ENCODE measurements at regions not wholly inside any gene's neighbourhood (a gene's known extent, or its start where the extent isn't known, plus 50 kb on each side); places are given as distances from the start of the nearest gene placed in this dataset.

DNA sequence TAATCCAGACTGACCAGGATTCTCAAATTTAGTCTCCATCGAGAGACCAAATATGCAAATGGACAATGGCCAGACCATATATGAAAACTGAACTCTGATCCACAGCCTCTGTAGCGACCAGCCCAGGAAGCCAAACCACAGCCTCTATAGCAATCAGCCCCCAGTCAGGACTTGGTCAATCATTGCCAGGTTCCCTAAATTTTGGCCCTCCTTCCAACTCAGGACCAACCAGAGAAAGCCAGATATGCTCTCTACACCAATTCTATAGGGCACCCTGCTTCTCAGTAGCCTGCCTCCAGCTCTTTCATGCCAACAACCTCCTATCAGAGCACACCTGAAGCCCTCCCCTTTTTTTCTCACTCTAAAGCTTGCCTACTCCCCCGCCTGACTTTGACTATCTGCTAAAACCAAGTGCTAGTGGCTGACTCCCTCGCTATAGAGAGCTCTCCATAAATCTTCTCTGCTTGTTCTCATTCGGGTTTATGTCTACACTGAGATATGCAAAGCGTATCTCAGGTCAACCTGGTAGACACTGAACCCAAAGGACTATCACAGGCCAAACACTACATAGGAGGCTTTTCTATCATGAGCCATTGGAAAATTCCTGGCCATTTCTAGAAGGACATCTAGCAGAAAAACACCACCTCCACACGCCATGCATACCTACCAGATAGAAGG lies 110.5 kb upstream of the FUT8 start:
- Histone ChIP-seq H3K36me3 (ENCODE audit: low read length) (no peaks in the 10 kb centered on the region), H3F3A (ENCODE audit: insufficient read depth) (peaks cover 40% of the 10 kb centered on the region), H3K27ac (ENCODE audit: low read depth, low read length) (peak overlapping the region; percentile 86), H2AFZ (ENCODE audit: low read depth, low read length, severe bottlenecking) (no peak overlapping the region), H3K9me2 (replicated peaks; ENCODE audit: insufficient read depth, low read length) (no peaks in the 10 kb centered on the region), H3K9ac (ENCODE audit: low read length) (peak overlapping the region; percentile 34), H3K4me2 (ENCODE audit: low read depth, low read length, poor library complexity, severe bottlenecking) (peak overlapping the region; percentile 72), H3K9me3 (ENCODE audit: insufficient read depth, low read length) (no peaks in the 10 kb centered on the region), H3K4me3 (ENCODE audit: insufficient read depth, low read length, poor library complexity, severe bottlenecking) (no peak overlapping the region), H4K20me1 (ENCODE audit: low read depth, low read length) (no peaks in the 10 kb centered on the region), H3K27me3 (ENCODE audit: low read length) (no peaks in the 10 kb centered on the region), H3K79me2 (ENCODE audit: insufficient read depth, low read length) (no peaks in the 10 kb centered on the region)
- no peak for TF ChIP-seq EZH2phosphoT487 (conservative IDR thresholded peaks at IDR 0.05; ENCODE audit: low read length)
- TF ChIP-seq, protein P1, sequence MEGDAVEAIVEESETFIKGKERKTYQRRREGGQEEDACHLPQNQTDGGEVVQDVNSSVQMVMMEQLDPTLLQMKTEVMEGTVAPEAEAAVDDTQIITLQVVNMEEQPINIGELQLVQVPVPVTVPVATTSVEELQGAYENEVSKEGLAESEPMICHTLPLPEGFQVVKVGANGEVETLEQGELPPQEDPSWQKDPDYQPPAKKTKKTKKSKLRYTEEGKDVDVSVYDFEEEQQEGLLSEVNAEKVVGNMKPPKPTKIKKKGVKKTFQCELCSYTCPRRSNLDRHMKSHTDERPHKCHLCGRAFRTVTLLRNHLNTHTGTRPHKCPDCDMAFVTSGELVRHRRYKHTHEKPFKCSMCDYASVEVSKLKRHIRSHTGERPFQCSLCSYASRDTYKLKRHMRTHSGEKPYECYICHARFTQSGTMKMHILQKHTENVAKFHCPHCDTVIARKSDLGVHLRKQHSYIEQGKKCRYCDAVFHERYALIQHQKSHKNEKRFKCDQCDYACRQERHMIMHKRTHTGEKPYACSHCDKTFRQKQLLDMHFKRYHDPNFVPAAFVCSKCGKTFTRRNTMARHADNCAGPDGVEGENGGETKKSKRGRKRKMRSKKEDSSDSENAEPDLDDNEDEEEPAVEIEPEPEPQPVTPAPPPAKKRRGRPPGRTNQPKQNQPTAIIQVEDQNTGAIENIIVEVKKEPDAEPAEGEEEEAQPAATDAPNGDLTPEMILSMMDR (IDR thresholded peaks at IDR 0.05; ENCODE audit: insufficient read depth, low read length, poor library complexity, severe bottlenecking) = no peak

DNA sequence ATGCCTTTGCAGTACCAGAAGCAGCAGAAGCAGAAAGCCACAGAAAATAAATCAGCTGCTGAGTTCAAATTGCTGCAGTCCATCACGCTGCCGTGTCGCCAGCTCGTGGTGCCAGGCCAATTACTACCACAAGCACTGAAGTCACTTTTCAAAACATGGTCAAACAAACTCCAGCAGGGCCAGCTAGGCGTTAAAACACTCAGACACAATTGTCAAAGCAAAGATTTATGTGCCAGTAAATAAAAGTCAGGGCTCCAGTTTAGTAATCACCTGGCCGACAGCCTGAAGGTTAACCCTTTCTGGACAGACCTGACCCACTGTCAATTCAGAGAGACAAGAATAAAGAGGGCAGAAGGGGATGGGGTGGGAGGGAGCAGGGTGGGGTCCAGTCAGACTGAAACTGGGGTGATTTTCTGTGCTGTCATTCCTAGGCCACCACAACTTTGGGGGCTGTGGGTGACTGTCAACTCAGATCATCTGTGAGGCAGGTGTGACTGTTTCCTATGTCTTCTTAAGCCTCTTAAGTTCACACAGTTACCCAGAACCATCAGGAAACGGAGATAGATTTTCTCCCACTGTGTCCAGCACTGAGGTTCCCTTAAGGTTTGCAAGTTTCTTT lies 109.8 kb upstream of the FUT8 start:
- H3K27ac ChIP-seq (ENCODE audit: low read depth, low read length) = peak overlapping the region; percentile 86
- H3K4me2 ChIP-seq (ENCODE audit: low read depth, low read length, poor library complexity, severe bottlenecking) = peak overlapping the region; percentile 72

DNA sequence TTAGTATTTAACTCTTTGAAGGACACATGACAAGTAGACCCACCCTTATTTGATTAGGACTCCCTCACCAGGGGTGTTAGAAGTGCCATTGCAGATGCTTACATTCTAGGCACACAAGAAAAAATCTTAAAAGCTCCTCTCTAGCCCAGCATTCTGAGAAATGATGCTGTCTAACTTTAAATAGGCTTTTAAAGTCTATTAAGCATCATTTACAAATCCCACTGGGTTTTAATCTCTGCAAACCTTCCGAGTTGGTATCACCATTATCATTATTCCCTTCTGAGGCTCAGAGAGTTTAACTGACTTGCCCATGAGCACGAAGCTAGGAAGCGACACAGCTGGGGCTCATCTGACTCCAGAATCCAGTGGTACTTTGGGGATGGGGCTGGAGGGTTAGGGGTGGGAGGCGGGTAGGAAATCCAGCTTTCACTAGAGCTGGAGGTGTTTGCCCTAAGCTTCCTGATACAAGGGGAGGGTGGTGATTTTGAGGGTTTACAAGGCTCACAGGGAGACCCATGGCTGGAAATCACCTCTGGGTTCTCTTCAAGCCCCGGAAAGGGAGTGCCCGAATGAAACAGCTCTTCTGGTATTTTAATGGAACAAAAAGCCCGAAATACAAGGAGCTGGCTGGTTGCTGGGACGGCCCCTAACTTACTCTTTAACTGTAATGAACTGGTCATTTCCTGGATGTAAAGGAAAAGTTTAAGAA lies 109.2 kb upstream of the FUT8 start:
- Histone ChIP-seq H3K9me2 (replicated peaks; ENCODE audit: insufficient read depth, low read length) (no peaks in the 10 kb centered on the region), H3K4me3 (ENCODE audit: insufficient read depth, low read length, poor library complexity, severe bottlenecking) (peak overlapping the region; percentile 24), H4K20me1 (ENCODE audit: low read depth, low read length) (no peaks in the 10 kb centered on the region), H3K79me2 (ENCODE audit: insufficient read depth, low read length) (no peaks in the 10 kb centered on the region), H3K4me2 (ENCODE audit: low read depth, low read length, poor library complexity, severe bottlenecking) (peak overlapping the region; percentile 72), H3K27ac (ENCODE audit: low read depth, low read length) (peak overlapping the region; percentile 86), H3F3A (ENCODE audit: insufficient read depth) (peaks cover 44% of the 10 kb centered on the region), H3K9ac (ENCODE audit: low read length) (peak overlapping the region; percentile 34; the same call in 1 of the 2 replicates), H2AFZ (ENCODE audit: low read depth, low read length, severe bottlenecking) (no peak overlapping the region), H3K36me3 (ENCODE audit: low read length) (no peaks in the 10 kb centered on the region), H3K27me3 (ENCODE audit: low read length) (no peaks in the 10 kb centered on the region), H3K9me3 (ENCODE audit: insufficient read depth, low read length) (no peaks in the 10 kb centered on the region)
- no peak for TF ChIP-seq EZH2phosphoT487 (conservative IDR thresholded peaks at IDR 0.05; ENCODE audit: low read length)
- TF ChIP-seq, protein P1 (IDR thresholded peaks at IDR 0.05; ENCODE audit: insufficient read depth, low read length, poor library complexity, severe bottlenecking) = no peak

More for the DNA sequence above, 109.8 kb upstream of the FUT8 start:
- H3K36me3 ChIP-seq (ENCODE audit: low read length) = no peaks in the 10 kb centered on the region
- no peak overlapping the region for H3K4me3 ChIP-seq (ENCODE audit: insufficient read depth, low read length, poor library complexity, severe bottlenecking)
- H3K9ac ChIP-seq (ENCODE audit: low read length) = peak overlapping the region; percentile 34
- H3F3A ChIP-seq (ENCODE audit: insufficient read depth) = peaks cover 44% of the 10 kb centered on the region
- TF ChIP-seq EZH2phosphoT487 (conservative IDR thresholded peaks at IDR 0.05; ENCODE audit: low read length) = no peak
- TF ChIP-seq, protein P1 (IDR thresholded peaks at IDR 0.05; ENCODE audit: insufficient read depth, low read length, poor library complexity, severe bottlenecking) = no peak
- no peak overlapping the region for H2AFZ ChIP-seq (ENCODE audit: low read depth, low read length, severe bottlenecking)
- no peaks in the 10 kb centered on the region for H3K9me3 ChIP-seq (ENCODE audit: insufficient read depth, low read length)
- H4K20me1 ChIP-seq (ENCODE audit: low read depth, low read length) = no peaks in the 10 kb centered on the region
- H3K27me3 ChIP-seq (ENCODE audit: low read length) = no peaks in the 10 kb centered on the region
- no peaks in the 10 kb centered on the region for H3K9me2 ChIP-seq (replicated peaks; ENCODE audit: insufficient read depth, low read length)
- no peaks in the 10 kb centered on the region for H3K79me2 ChIP-seq (ENCODE audit: insufficient read depth, low read length)

Measured in SU-DHL-6 (cell line).